Right atrium auricular region (tissue), 2 donors: ENCODE measurements at regions not wholly inside any gene's neighbourhood (a gene's known extent, or its start where the extent isn't known, plus 50 kb on each side); places are given as distances from the start of the nearest gene placed in this dataset.
"Not testable (repeated sequence)": the region's sequence is repeated elsewhere in the genome, so short reads cannot be mapped to it uniquely, and the experiment has no call there.

Experiments used
- DNase-seq: peaks from one replicate; pipeline ENCODE4 v3.0.0-alpha.2; 2019; ENCODE audit warnings: low spot score
- H3K27ac ChIP-seq, 2 donors: fragments of 200-600 bp; sonication (generic); 1 replicate in 1 of 2; 2 replicates in 1 of 2; pipeline ENCODE4 v1.5.1; 2016 to 2019
- H3K27me3 ChIP-seq, 2 donors: fragments of 200-600 bp; sonication (generic); one replicate each; pipeline versions ENCODE4 v1.5.1 to v1.6.0; 2017 to 2019
- H3K36me3 ChIP-seq: fragments of 200-600 bp; sonication (generic); one replicate; pipeline ENCODE4 v1.5.1; 2016
- H3K4me1 ChIP-seq, 2 donors: fragments of 200-600 bp; sonication (generic); one replicate each; pipeline versions ENCODE4 v1.5.1 to v1.6.0; 2017 to 2019
- H3K4me3 ChIP-seq, 2 donors: fragments of 200-600 bp; sonication (generic); 1 replicate in 1 of 2; 2 replicates in 1 of 2; pipeline ENCODE4 v1.5.1; 2017 to 2019; ENCODE audit warnings: mild to moderate bottlenecking in 1 of 2, moderate library complexity in 1 of 2
- H3K9me3 ChIP-seq, 2 donors: fragments of 200-600 bp; sonication (generic); one replicate each; pipeline ENCODE4 v1.5.1; 2019
- TF ChIP-seq, protein P1 (sequence below), 2 donors: fragments of 200-600 bp; sonication (generic); IDR thresholded peaks; one replicate each; pipeline ENCODE4 v1.5.1; 2019; ENCODE audit warnings: antibody characterized with exemption in 2 of 2

DNA sequence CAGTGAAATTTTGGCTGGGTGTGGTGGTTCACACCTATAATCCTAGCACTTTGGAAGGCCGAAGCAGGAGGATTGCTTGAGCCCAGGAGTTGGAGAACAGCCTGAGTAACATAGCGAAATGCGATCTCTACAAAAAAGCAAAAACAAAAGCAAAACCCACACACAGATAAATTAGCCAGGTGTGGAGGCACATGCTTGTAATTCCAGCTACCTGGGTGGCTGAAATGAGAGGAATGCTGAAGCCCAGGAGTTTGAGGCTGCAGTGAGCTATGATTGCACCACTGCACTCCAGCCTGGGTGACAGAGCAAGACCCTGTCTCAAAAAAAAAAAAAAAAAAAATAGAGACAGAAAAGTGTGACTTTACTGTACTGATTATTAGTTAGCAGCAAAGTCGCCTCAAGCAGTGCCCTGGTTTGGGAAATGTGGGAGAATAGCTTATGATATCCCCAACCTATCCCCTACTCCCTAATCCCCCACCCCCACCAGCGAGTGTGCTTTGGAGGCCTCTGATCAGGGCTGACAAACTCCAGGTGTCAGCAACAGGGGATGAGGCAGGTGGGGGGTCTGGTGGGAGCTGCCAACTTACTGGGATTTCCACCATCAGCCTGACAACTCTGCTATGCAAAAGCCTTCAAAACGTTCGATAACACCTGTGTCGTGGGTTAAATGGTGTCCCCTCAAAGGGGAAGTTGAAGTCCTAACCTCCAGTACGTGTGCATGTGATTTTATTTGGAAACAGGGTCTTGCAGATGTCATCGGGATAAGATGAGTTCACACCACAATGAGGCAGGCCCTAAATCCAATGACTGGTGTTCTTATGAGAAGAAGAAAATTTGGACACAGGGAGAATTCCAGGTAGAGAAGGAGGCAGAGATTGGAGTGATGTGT lies 124.7 kb upstream of the SDK1 start:
- H3K27ac ChIP-seq: no peak overlapping the region
- DNase-seq: no peak
- peaks cover 0 to 1% of the 10 kb centered on the region in 2 donors for H3K4me1 ChIP-seq
- TF ChIP-seq, protein P1, sequence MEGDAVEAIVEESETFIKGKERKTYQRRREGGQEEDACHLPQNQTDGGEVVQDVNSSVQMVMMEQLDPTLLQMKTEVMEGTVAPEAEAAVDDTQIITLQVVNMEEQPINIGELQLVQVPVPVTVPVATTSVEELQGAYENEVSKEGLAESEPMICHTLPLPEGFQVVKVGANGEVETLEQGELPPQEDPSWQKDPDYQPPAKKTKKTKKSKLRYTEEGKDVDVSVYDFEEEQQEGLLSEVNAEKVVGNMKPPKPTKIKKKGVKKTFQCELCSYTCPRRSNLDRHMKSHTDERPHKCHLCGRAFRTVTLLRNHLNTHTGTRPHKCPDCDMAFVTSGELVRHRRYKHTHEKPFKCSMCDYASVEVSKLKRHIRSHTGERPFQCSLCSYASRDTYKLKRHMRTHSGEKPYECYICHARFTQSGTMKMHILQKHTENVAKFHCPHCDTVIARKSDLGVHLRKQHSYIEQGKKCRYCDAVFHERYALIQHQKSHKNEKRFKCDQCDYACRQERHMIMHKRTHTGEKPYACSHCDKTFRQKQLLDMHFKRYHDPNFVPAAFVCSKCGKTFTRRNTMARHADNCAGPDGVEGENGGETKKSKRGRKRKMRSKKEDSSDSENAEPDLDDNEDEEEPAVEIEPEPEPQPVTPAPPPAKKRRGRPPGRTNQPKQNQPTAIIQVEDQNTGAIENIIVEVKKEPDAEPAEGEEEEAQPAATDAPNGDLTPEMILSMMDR (IDR thresholded peaks at IDR 0.05): no peak
- H3K4me3 ChIP-seq: no peak overlapping the region
- no peaks in the 10 kb centered on the region for H3K27me3 ChIP-seq
- H3K36me3 ChIP-seq: no peaks in the 10 kb centered on the region
- no peaks in the 10 kb centered on the region for H3K9me3 ChIP-seq

DNA sequence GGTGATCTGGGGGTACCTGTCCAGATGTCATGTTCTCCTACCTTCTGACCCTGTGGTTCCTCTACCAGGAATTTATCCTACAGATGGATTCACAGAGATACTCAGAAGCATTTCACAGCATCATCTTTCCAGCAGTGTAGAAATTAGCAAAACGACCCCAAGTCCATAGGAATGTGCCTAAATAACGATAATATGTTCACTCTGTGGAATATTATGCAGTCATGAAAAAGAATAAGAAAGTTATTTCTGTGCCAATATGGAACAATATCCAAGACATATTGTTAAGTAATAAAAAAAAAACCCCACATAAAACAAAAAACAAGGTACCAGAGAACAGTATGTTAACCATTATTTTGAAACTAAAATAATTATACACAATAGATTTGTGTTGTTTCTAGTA lies 123.8 kb upstream of the SDK1 start:
- Histone ChIP-seq H3K4me3 (no peak overlapping the region), H3K27ac (no peak overlapping the region), H3K27me3 (no peaks in the 10 kb centered on the region), H3K9me3 (no peaks in the 10 kb centered on the region), H3K4me1 (peaks cover 0 to 5% of the 10 kb centered on the region in 2 donors), H3K36me3 (no peaks in the 10 kb centered on the region)
- TF ChIP-seq, protein P1 (IDR thresholded peaks at IDR 0.05): no peak
- DNase-seq: no peak

DNA sequence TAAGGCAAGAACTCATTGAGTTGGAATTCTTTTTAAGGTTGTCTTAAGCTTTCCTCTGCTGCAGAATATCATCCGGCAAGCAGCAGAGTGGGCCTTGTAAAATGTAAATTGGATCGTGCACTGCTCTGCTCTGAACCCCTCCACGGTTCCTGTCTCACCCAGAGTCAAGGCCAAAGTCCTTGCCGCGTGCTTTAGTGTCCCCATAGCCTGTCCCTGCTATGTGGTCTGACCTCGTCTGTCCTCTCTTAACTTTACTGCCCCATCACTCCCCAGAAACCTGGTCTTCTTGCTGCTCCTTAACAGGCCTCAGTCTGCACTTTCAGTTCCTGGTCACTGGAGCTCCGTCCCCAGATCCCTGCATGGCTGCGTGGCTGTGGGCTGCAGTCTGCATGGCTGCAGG lies 121.6 kb upstream of the SDK1 start:
- Histone ChIP-seq H3K27ac (no peak overlapping the region), H3K4me1 (peaks cover 0 to 5% of the 10 kb centered on the region in 2 donors), H3K36me3 (no peaks in the 10 kb centered on the region), H3K4me3 (no peak overlapping the region), H3K27me3 (no peaks in the 10 kb centered on the region), H3K9me3 (peaks cover 0 to 5% of the 10 kb centered on the region in 2 donors)
- TF ChIP-seq, protein P1 (IDR thresholded peaks at IDR 0.05): no peak
- DNase-seq: no peak

DNA sequence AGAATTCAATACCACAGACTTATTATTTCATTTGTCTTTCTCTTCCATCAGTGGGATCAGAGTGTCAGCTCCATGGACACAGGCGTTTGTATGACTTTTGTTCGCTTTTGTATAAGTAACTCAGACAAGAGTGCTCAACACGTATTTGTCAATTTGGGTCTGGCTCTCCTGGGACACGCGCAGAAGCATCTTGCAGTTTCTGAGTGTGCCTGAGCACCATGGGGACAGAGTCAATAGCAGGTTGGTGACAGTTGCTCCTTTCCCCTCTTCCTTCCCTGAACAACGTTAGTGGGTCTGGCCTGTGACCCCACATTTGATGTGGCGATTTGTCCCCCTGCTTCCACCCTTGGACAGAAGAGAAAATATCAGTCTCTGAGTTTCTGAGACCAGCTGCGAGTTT lies 120.4 kb upstream of the SDK1 start:
- Histone ChIP-seq H3K27me3 (no peaks in the 10 kb centered on the region), H3K27ac (no peak overlapping the region), H3K4me1 (peaks cover 0 to 5% of the 10 kb centered on the region in 2 donors), H3K36me3 (no peaks in the 10 kb centered on the region), H3K4me3 (no peak overlapping the region), H3K9me3 (peaks cover 0 to 5% of the 10 kb centered on the region in 2 donors)
- TF ChIP-seq, protein P1 (IDR thresholded peaks at IDR 0.05): no peak
- DNase-seq: no peak

DNA sequence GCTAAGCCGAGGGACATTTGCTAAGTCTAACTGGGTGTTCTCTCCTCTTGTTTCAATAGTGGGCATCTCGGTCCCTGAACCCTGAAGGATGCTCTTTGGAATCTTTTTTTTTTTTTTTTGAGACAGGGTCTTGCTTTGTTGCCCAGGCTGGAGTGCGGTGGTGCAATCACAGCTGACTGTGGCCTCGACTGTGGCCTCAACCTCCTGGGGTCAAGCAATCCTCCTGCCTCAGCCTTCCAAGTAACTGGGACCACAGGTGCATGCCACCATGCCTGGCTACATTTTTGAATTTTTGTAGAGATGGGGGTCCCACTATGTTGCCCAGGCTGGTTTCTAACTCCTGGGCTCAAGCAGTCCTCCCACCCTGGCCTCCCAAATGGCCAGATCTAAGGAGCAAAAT lies 119.0 kb upstream of the SDK1 start:
- DNase-seq, H3K4me3 ChIP-seq, H3K36me3 ChIP-seq, H3K27ac ChIP-seq, H3K4me1 ChIP-seq, H3K9me3 ChIP-seq, H3K27me3 ChIP-seq: not testable (repeated sequence)

DNA sequence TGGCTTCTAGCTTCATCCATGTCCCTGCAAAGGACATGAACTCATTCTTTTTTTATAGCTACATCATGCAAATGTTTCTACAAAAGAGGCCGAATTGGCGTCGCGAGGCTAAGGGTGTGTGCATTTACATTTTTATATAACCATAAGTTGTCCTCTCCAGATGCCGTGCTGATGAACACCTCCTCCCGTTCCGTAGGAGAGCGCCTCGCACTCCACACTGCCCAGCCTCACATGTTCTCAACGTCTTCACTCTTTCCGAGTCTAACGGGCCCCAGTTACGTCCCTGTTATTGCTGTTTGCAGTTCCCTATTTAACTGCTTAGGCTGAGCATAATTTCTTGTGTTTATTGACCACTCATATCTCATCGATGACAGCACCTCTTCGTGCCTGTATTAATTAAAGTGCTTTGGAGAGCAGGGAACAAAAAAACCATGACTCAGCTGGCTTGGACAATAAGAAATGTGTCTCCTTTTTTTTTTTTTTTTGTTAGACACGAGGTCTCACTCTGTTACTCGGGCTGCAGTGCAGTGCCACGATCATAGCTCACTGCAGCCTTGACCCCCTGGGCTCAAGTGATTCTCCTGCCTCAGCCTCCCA lies 113.5 kb upstream of the SDK1 start:
- Histone ChIP-seq H3K4me3 (no peak overlapping the region), H3K9me3 (peaks cover 0 to 5% of the 10 kb centered on the region in 2 donors), H3K27ac (no peak overlapping the region), H3K27me3 (no peaks in the 10 kb centered on the region), H3K4me1 (no peaks in the 10 kb centered on the region), H3K36me3 (no peaks in the 10 kb centered on the region)
- DNase-seq: no peak
- TF ChIP-seq, protein P1 (IDR thresholded peaks at IDR 0.05): no peak
